GM12892 (cell line): ENCODE measurements at regions not wholly inside any gene's neighbourhood (a gene's known extent, or its start where the extent isn't known, plus 50 kb on each side); places are given as distances from the start of the nearest gene placed in this dataset.

Source experiments
- POLR2A ChIP-seq: IDR thresholded peaks from 2 replicates; pipeline ENCODE4 v1.6.1; 2011; ENCODE audit warnings: low read depth, low read length, control low read depth
- POLR2AphosphoS5 ChIP-seq: IDR thresholded peaks from 2 replicates; pipeline ENCODE4 v1.6.1; 2011; ENCODE audit warnings: low read depth, low read length, control low read depth
- TAF1 ChIP-seq: IDR thresholded peaks from 2 replicates; pipeline ENCODE4 v1.6.1; 2011; ENCODE audit warnings: low read depth, mild to moderate bottlenecking, control low read depth, low read length, borderline replicate concordance

DNA sequence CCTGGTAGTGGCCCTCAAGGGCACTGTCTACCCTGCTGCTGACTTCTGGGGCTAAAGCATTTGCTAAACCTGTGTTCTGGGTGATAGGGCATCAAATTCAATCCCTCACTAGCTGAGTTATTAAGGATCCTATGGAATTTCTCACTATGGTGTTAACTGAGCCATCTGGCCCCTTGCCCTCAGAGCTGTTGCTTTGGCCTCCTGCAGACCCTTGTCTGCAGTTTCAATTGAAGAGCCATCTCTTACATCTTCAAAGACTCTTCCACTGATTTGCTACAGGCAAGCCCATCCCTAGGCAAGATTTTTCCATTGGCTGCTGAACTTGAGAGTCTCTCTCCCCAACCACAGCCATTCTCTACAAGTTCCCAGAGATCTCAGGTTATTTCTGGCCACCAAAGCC, 418.2 kb downstream of the ZNF608 start:
- TF ChIP-seq POLR2A (no peak), TAF1 (no peak), POLR2AphosphoS5 (no peak)
